Body of pancreas (tissue), 4 donors: ENCODE measurements at regions not wholly inside any gene's neighbourhood (a gene's known extent, or its start where the extent isn't known, plus 50 kb on each side); places are given as distances from the start of the nearest gene placed in this dataset.

Experiments
- ATAC-seq: fragments of 150-250 bp; one replicate; pipeline ENCODE4 v1.9.1; 2016
- DNase-seq, 4 donors: peaks; one replicate each; pipeline ENCODE4 v3.0.0-alpha.2; 2019
- H3K27ac ChIP-seq, 4 donors: fragments of 200-600 bp; sonication (generic); 1 replicate in 3 of 4; 2 replicates in 1 of 4; pipeline versions ENCODE4 v1.5.1 to v1.6.1; 2016 to 2019; ENCODE audit warnings: mild to moderate bottlenecking in 1 of 4, mixed read lengths in 1 of 4, moderate library complexity in 1 of 4
- H3K27me3 ChIP-seq, 2 donors: fragments of 200-600 bp; sonication (generic); one replicate each; pipeline ENCODE4 v1.6.0; 2016; ENCODE audit warnings: mild to moderate bottlenecking in 1 of 2
- H3K36me3 ChIP-seq, 2 donors: fragments of 200-600 bp; sonication (generic); replicated peaks in 1 of 2; 2 replicates each; pipeline ENCODE4 v1.5.1; 2016; ENCODE audit warnings: low read depth in 2 of 2; ENCODE audit not compliant: insufficient read depth in 1 of 2
- H3K4me1 ChIP-seq: fragments of 200-600 bp; sonication (generic); one replicate; pipeline ENCODE4 v1.6.0; 2016
- H3K4me3 ChIP-seq, 2 donors: fragments of 200-600 bp; sonication (generic); 1 replicate in 1 of 2; 2 replicates in 1 of 2; pipeline ENCODE4 v1.5.1; 2016 to 2019
- H3K9me3 ChIP-seq, 3 donors: fragments of 200-600 bp; sonication (generic); 1 replicate in 2 of 3; 2 replicates in 1 of 3; pipeline ENCODE4 v1.5.1; 2016
- POLR2A ChIP-seq, 3 donors: fragments of 450-650 bp; IDR thresholded peaks; one replicate each; pipeline ENCODE4 v1.6.1; 2016; ENCODE audit warnings: antibody characterized with exemption in 3 of 3, mild to moderate bottlenecking in 2 of 3
- WGBS, 2 donors: methylation state at CpG; one replicate each; pipeline ENCODE4 v1.1.5; 2017; 5-methylcytosine and 5-hydroxymethylcytosine counted together
- intact Hi-C: fragments of 100-400 bp; cut with DNase I; formaldehyde crosslinking; loops from one replicate; pipeline ENCODE4 v1.15.1; 2023
- TF ChIP-seq, protein P1 (sequence below), 7 experiments: fragments of 450-650 bp in 4 of 7; fragments of 200-600 bp in 3 of 7; sonication (generic) in 3 of 7; IDR thresholded peaks; one replicate each; pipeline ENCODE4 v1.5.1; 2016 to 2019; ENCODE audit warnings: antibody characterized with exemption in 7 of 7

DNA sequence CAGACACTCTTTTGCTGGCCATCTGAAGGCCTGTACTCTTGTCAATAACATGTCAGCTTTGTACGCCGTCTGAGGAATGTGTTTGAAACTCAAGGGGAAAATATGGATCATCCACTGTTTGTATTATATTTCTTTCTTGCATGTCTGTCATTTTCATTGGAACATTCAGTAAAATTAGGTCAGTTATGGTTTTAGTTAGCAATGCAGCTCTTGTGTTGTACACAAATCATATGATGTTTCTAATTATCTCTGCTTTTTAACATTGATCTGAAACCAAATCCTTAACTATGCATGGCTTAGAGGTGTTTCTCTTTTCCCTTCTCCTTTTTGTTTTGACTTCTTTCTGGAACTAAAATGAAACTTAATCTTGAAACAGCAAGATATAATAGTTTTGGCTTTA lies 333.6 kb upstream of the PRICKLE1 start:
- no peak overlapping the region for H3K27ac ChIP-seq
- H3K9me3 ChIP-seq: no peaks in the 10 kb centered on the region
- intact Hi-C loops: no loop called here
- WGBS, 2 donors: 62% methylated on average over 2 of the region's 2 CpGs
- DNase-seq (no peak), ATAC-seq (no peak)
- H3K27me3 ChIP-seq: no peaks in the 10 kb centered on the region
- H3K4me1 ChIP-seq: peaks cover 18% of the 10 kb centered on the region
- no peaks in the 10 kb centered on the region for H3K36me3 ChIP-seq
- H3K4me3 ChIP-seq: no peak overlapping the region
- TF ChIP-seq POLR2A (IDR thresholded peaks at IDR 0.05): no peak
- TF ChIP-seq, protein P1, sequence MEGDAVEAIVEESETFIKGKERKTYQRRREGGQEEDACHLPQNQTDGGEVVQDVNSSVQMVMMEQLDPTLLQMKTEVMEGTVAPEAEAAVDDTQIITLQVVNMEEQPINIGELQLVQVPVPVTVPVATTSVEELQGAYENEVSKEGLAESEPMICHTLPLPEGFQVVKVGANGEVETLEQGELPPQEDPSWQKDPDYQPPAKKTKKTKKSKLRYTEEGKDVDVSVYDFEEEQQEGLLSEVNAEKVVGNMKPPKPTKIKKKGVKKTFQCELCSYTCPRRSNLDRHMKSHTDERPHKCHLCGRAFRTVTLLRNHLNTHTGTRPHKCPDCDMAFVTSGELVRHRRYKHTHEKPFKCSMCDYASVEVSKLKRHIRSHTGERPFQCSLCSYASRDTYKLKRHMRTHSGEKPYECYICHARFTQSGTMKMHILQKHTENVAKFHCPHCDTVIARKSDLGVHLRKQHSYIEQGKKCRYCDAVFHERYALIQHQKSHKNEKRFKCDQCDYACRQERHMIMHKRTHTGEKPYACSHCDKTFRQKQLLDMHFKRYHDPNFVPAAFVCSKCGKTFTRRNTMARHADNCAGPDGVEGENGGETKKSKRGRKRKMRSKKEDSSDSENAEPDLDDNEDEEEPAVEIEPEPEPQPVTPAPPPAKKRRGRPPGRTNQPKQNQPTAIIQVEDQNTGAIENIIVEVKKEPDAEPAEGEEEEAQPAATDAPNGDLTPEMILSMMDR (IDR thresholded peaks at IDR 0.05): no peak

DNA sequence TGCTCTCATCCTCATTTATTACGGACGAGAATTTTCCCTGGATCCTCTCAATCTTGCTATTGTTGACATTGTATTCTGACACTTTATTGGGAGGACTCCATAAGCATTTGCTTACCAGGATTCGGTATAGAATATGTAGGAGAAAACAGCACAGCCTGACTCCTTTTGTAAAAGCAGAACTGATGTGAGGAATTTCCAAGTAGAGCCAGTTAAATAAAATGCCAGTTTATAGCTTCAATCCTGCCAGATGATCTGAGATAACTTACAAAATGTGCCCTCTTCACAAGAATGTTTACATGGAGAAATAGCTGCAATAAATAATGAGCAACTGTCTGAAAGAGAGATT lies 332.9 kb upstream of the PRICKLE1 start:
- intact Hi-C loops: no loop called here

DNA sequence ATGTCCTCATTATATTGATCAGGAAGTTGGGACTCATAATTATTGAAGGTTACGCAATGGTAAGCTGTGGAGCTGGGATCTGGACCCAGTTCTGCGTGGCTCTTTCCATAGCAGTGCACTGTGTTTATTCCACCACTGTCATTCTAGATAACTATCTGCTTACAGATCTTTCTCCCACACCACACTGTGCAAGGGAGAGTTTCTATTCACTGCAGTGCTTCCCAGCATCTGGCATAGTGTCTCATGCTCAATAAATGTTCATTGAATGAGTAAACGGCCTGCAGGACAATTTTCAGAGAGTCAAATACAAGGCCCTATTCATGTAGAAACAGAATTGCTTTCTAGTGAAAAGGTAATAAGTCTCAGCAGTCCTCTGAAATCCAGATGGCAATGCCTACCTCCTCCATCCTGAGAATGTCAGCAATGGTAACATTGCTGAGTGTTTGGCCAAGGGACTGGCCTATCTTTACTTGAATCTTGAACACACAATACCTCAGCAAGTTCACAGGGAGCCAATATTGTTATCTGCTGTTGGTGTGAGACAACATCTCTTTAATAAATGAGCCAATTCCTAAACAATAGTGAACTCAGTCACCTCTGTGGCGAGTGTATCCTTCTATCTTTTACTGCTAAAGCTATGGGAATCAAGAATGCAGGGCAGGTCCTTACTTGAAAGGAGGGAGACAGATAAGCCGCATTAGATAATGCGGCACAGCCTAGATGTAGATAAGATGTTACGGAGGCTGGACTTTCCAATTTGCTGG lies 332.4 kb upstream of the PRICKLE1 start:
- peak; percentile 57 for ATAC-seq
- H3K4me3 ChIP-seq: no peak overlapping the region
- 38 to 49% methylated on average over 7 of the region's 7 CpGs for WGBS, 2 donors

More for the DNA sequence above, 332.9 kb upstream of the PRICKLE1 start:
- ATAC-seq: no peak
- no peaks in the 10 kb centered on the region for H3K36me3 ChIP-seq
- H3K27ac ChIP-seq: peak overlapping the region in 3 of 4 donors; percentile 27 to 57 (median 51)
- no peak overlapping the region for H3K4me3 ChIP-seq
- TF ChIP-seq POLR2A (IDR thresholded peaks at IDR 0.05): no peak
- TF ChIP-seq, protein P1 (IDR thresholded peaks at IDR 0.05): no peak
- peaks cover 18% of the 10 kb centered on the region for H3K4me1 ChIP-seq
- no peak for DNase-seq
- no peaks in the 10 kb centered on the region for H3K27me3 ChIP-seq
- H3K9me3 ChIP-seq: no peaks in the 10 kb centered on the region
- 20 to 34% methylated on average over 3 of the region's 3 CpGs for WGBS, 2 donors

DNA sequence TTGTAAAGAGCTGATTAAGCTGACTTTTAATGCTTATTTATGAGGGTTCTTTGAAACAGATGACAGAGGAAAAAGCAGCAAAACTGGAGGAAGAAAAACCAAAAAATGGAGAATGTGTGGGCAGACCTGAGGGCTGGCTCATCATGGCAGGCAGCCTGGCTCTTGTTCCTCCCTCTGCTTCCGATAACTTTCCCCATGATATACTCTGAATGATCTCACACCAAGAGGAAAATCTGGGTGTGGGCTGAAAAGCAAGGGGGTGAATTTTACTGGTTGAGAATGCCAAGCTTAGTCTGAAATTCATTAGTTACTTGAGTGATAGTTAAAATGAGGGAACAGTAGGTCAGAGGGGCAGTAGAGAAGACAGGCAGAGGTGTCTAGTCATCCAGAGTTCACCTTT lies 330.1 kb upstream of the PRICKLE1 start:
- WGBS, 2 donors: 75 to 94% methylated on average over 1 of the region's 1 CpG
- intact Hi-C loops: no loop called here
- no peak overlapping the region for H3K4me3 ChIP-seq
- H3K27ac ChIP-seq: no peak overlapping the region
- no peaks in the 10 kb centered on the region for H3K36me3 ChIP-seq
- DNase-seq: no peak
- no peak for ATAC-seq
- TF ChIP-seq, protein P1 (IDR thresholded peaks at IDR 0.05): no peak
- TF ChIP-seq POLR2A (IDR thresholded peaks at IDR 0.05): no peak
- no peaks in the 10 kb centered on the region for H3K27me3 ChIP-seq
- H3K4me1 ChIP-seq: peaks cover 38% of the 10 kb centered on the region
- no peaks in the 10 kb centered on the region for H3K9me3 ChIP-seq

More for the DNA sequence above, 332.4 kb upstream of the PRICKLE1 start:
- H3K9me3 ChIP-seq: no peaks in the 10 kb centered on the region
- intact Hi-C loops: no loop called here
- no peak for DNase-seq
- no peaks in the 10 kb centered on the region for H3K36me3 ChIP-seq
- H3K4me1 ChIP-seq: peaks cover 18% of the 10 kb centered on the region
- no peaks in the 10 kb centered on the region for H3K27me3 ChIP-seq
- peak overlapping the region in 3 of 4 donors; percentile 27 to 57 (median 51) for H3K27ac ChIP-seq
- TF ChIP-seq, protein P1 (IDR thresholded peaks at IDR 0.05): no peak
- TF ChIP-seq POLR2A (IDR thresholded peaks at IDR 0.05): no peak

DNA sequence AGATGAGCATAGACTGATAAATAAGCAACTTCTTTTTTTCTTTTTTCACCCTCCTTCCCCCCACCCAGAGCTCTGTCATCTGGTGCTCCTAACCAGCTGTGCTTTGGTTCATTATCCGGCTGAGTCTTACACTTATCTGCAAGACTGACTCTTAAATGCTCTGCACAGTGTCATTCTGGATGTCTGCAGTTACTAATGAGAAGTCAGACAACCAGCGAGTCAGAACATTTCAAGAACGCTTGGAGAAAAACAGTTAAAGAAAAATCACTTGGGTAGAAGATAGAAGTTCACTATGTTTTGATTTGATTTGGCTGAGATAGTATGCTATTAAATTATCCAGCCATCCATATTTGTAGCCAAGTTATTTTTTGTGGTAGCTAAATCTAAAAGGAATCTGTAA lies 328.9 kb upstream of the PRICKLE1 start:
- TF ChIP-seq, protein P1 (IDR thresholded peaks at IDR 0.05): no peak
- TF ChIP-seq POLR2A (IDR thresholded peaks at IDR 0.05): no peak
- no peaks in the 10 kb centered on the region for H3K36me3 ChIP-seq
- peaks cover 43% of the 10 kb centered on the region for H3K4me1 ChIP-seq
- WGBS, 2 donors: 81 to 95% methylated on average over 3 of the region's 3 CpGs
- no peak for DNase-seq
- H3K4me3 ChIP-seq: no peak overlapping the region
- intact Hi-C loops: no loop called here
- no peak for ATAC-seq
- H3K27me3 ChIP-seq: no peaks in the 10 kb centered on the region
- H3K9me3 ChIP-seq: no peaks in the 10 kb centered on the region
- no peak overlapping the region for H3K27ac ChIP-seq
